Psoas muscle (tissue), 7 donors: ENCODE measurements at regions not wholly inside any gene's neighbourhood (a gene's known extent, or its start where the extent isn't known, plus 50 kb on each side); places are given as distances from the start of the nearest gene placed in this dataset.

Experiments used
- ATAC-seq, 4 donors: fragments of 200-7000 bp; cut with Tn5 transposase; one replicate each; pipeline ENCODE4 v1.9.1; 2020; ENCODE audit warnings: moderate library complexity in 3 of 4, mild to moderate bottlenecking in 2 of 4
- DNase-seq, 2 donors: peaks; one replicate each; pipeline ENCODE4 v3.0.0-alpha.2; 2020
- H3K27ac ChIP-seq: fragments of 200-600 bp; one replicate; pipeline ENCODE4 v1.8.0; 2022
- H3K27me3 ChIP-seq, 3 donors: fragments of 200-600 bp in 1 of 3; one replicate each; pipeline versions ENCODE4 v1.6.1 to v1.8.0; 2013 to 2022; ENCODE audit warnings: low read length in 2 of 3, mild to moderate bottlenecking in 2 of 3, moderate library complexity in 1 of 3; ENCODE audit not compliant: insufficient read depth in 3 of 3
- H3K36me3 ChIP-seq, 2 donors: fragments of 200-600 bp in 1 of 2; one replicate each; pipeline versions ENCODE4 v1.6.1 to v1.8.0; 2013 to 2022; ENCODE audit warnings: low read depth in 1 of 2, mild to moderate bottlenecking in 1 of 2, moderate library complexity in 1 of 2; ENCODE audit not compliant: insufficient read depth in 1 of 2
- H3K4me1 ChIP-seq: fragments of 200-600 bp; one replicate; pipeline ENCODE4 v1.8.0; 2022
- H3K4me3 ChIP-seq: fragments of 200-600 bp; one replicate; pipeline ENCODE4 v1.8.0; 2022; ENCODE audit warnings: mild to moderate bottlenecking
- H3K9me3 ChIP-seq: fragments of 200-600 bp; one replicate; pipeline ENCODE4 v1.8.0; 2022
- CTCF ChIP-seq: fragments of 200-600 bp; IDR thresholded peaks from one replicate; pipeline ENCODE4 v1.8.0; 2022; ENCODE audit warnings: antibody characterized with exemption
- WGBS, 3 donors: extraction: QIAGEN DNeasy Blood & Tissue Kit; methylation state at CpG; one replicate each; pipeline versions ENCODE4 v1.1.6 to v1.1.7; 2013; 5-methylcytosine and 5-hydroxymethylcytosine counted together
- intact Hi-C, 2 donors: fragments of 100-400 bp; cut with DNase I; formaldehyde crosslinking; loops; one replicate each; pipeline versions ENCODE4 v1.11.0 to v1.14.2; 2022
- donor health status: healthy with polysubstance abuse.
- donor health status: DM: no; HTN: no; CAD: no; lungs with moderate emphysema.
- donor health status: Bipolar disorder and iron deficiency.
- donor health status: healthy.
- donor health status: DM: yes; HTN: yes; CAD: no.
- donor health status: DM: no; HTN: no; CAD: no.
- donor health status: DM: yes; HTN: yes; CAD: no.

GRCh38 chr4:148944839-148945219 is 502.6 kb upstream of the NR3C2 start:
- Histone ChIP-seq H3K27ac (no peak overlapping the region), H3K4me3 (no peak overlapping the region), H3K36me3 (no peaks in the 10 kb centered on the region), H3K9me3 (no peaks in the 10 kb centered on the region), H3K27me3 (no peaks in the 10 kb centered on the region), H3K4me1 (no peaks in the 10 kb centered on the region)
- intact Hi-C loops = no loop called here
- no peak for DNase-seq
- TF ChIP-seq CTCF = no peak
- ATAC-seq = no peak

GRCh38 chr4:148944136-148944838 is 502.1 kb upstream of the NR3C2 start:
- ATAC-seq (no peak), DNase-seq (no peak)
- no peaks in the 10 kb centered on the region for H3K36me3 ChIP-seq
- no peaks in the 10 kb centered on the region for H3K4me1 ChIP-seq
- no peaks in the 10 kb centered on the region for H3K9me3 ChIP-seq
- no peak overlapping the region for H3K27ac ChIP-seq
- no peak overlapping the region for H3K4me3 ChIP-seq
- intact Hi-C loops = no loop called here
- no peaks in the 10 kb centered on the region for H3K27me3 ChIP-seq
- TF ChIP-seq CTCF = no peak
- 64 to 72% (median 70%) methylated on average over 10 of the region's 10 CpGs for WGBS, 3 donors

GRCh38 chr4:148934926-148935578 is 492.8 kb upstream of the NR3C2 start:
- ATAC-seq = no peak
- no peak for TF ChIP-seq CTCF
- WGBS, 3 donors = 53 to 59% (median 55%) methylated on average over 3 of the region's 3 CpGs
- DNase-seq = no peak
- Histone ChIP-seq H3K27me3 (no peaks in the 10 kb centered on the region), H3K9me3 (no peaks in the 10 kb centered on the region), H3K27ac (no peak overlapping the region), H3K4me3 (no peak overlapping the region), H3K36me3 (no peaks in the 10 kb centered on the region), H3K4me1 (no peaks in the 10 kb centered on the region)
- intact Hi-C loops = no loop called here

- Histone ChIP-seq H3K27me3 (no peaks in the 10 kb centered on the region), H3K27ac (no peak overlapping the region), H3K4me3 (no peak overlapping the region), H3K36me3 (no peaks in the 10 kb centered on the region), H3K9me3 (no peaks in the 10 kb centered on the region), H3K4me1 (no peaks in the 10 kb centered on the region)
- intact Hi-C loops = no loop called here
- ATAC-seq (peak in 2 of 4 donors; percentile 25 to 58), DNase-seq (peak; percentile 12 to 56)
- no peak for TF ChIP-seq CTCF
- WGBS, 3 donors = 36 to 38% (median 37%) methylated on average over 3 of the region's 3 CpGs
These were observed 484.4 kb upstream of the NR3C2 start for GRCh38 chr4:148926276-148927260.
